HG02852 (cell line): ENCODE measurements at regions not wholly inside any gene's neighbourhood (a gene's known extent, or its start where the extent isn't known, plus 50 kb on each side); places are given as distances from the start of the nearest gene placed in this dataset.

Source experiments
- ATAC-seq: cut with Tn5 transposase; IDR thresholded peaks from one replicate; pipeline ENCODE4 v1.9.1; 2021; ENCODE audit warnings: mild to moderate bottlenecking, moderate library complexity; ENCODE audit not compliant: unreplicated experiment

DNA sequence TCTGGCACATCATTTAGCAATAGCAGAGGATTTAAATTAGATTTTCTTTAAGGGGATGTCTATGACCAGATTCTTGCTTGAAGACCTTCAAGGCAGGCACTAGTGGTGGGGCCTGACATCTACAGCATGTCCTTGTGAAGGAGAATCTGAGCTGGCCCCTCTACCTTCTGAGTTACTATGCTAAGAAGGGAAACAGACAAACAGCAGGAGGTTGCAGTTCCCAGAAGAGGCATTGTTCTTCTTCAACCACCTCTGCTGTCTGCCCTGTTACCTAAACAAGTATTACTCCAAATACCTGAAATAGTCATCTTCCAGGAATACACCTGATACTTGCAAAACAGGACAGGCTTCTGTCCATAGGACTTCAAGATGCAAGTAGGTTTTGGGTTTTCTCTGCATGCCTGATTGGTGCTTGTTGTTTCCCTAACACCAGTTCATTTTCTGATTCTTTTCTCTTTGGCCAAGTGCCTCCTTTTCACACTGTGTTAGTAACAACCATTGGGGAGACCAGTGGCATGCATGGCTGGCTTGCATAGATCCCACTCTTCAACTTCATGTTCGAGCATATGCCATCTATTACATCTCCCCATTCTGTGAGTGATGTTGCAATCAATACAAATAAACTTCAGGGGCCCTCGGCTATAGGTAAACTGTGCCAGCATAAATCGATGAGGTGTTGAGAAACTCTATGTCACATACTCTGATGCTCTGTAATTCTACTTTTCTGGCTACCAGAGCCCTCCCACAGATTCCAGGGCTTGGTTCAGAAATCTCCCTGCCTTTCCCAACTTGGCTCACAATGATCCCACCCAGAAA, 93.0 kb upstream of the DUSP10 start:
- no peak for ATAC-seq

DNA sequence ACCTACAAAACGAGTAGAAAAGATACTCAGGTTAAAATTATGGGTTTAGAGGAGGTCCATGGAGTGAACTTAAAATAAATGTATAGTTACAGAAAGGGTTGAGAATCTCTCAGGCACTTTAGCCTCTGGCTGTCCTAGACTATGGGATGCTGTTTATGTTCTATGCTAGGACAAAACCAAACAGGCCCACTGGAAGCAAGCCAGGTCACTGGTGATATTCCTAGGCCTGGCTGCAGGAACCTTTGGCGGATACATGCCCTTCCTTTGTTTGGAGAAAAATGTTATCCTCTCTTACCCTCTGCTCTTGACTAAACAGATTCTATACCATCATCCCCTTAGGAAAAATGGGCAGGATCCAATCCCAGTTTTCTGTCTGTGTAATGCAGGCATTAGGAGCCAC, 90.7 kb upstream of the DUSP10 start:
- no peak for ATAC-seq

DNA sequence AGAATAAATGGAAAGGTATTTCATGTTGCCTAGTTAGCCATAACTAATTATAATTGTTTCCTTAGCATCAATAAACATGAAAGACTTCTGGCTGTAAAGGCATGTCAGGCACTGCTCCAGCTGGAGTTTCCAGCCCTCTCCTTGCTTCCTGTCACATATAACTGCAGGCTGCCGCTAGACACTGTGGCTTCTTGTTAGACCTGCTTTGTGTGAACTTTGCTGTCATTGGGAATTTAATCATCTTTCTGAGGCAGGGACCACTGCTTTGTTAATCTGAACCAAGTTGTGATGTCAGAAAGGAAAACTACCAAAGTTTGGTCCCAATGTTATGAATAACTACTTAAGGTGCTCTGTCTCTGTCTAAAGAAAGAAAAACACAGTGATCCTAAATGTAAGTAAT, 90.3 kb upstream of the DUSP10 start:
- ATAC-seq = no peak

DNA sequence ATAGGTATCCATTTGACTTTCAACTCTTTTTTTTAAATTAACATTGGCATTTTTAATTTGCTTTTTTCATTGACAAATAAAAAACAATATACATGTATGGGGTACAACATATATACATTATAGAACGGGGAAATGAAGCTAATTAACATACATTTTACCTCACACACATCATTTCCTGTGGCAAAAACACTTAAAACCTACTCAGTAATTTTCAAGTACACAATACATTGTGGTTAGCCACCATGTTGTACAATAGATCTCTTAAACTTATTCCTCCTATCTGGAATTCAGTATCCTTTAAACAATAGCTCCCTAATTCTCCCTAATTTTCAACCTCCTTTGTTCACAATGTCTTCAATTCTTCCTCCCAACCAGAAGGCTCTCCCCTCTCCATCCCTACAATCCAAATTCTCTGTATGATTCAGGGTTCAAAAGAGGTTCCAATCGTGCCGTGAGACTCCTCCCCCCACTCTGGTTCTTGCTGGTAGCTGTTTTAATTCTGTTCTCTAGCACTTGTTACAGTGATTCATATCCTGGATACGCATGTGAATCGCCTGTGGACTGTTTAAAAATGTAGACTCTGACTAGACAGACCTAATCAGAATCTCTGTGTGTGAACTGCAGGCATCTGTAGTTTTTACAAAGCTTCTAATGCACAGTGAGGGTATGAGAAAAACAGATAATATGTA, 87.6 kb upstream of the DUSP10 start:
- no peak for ATAC-seq

DNA sequence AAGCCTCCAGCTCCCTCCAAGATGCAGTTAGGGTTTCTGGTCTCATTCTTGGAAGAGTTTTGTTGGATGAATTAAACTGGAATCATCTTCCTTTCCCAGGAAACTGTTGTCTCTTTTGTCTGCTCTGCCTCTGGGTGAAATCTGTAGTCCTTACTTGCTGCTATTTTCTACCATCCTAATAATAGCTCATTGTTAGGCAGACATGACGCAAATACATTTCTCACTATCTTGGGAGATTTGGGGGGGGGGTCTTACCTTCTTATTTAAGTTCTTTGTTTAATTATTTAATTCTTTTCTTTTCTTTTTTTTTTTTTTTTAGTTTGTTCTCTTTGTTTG, 85.4 kb upstream of the DUSP10 start:
- no peak for ATAC-seq

DNA sequence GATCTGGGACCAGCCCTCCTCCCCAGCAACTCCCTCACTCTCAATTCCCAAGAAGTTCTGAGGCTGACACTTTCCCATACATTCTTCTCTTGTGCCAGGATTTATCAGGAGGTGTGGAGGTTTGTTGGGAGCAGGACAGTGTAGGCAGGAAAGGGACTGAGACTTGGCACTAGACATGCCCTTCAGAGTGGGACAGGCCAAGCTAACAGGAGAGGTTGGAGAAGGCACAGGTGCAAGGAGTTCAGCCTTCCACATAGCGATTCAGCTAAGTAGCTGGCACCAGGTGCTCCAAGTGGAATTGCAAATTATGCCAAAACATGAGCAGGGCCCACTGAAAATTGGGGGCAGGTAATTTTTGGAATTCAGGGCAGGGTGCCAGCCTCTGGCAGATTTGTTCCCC, 83.0 kb upstream of the DUSP10 start:
- ATAC-seq = no peak

DNA sequence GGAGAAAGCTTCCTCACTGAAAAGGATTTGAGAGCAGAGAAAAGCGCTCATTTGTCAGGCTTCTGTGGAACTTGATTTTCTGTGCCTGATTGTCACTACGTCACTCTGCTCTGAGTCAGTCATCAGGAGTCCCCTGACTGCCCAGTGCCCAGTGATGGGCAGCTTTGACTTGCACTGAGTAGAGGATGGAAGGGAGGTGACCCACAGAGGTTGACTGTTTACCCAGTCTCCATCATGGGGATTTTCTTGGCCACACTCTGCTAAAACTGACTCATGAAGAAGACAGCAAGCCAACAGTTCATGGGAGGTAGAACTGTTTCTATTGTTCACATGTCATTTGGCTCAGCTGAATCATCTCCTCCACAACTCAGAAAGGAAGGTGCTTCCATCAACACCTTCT, 82.1 kb upstream of the DUSP10 start:
- no peak for ATAC-seq

DNA sequence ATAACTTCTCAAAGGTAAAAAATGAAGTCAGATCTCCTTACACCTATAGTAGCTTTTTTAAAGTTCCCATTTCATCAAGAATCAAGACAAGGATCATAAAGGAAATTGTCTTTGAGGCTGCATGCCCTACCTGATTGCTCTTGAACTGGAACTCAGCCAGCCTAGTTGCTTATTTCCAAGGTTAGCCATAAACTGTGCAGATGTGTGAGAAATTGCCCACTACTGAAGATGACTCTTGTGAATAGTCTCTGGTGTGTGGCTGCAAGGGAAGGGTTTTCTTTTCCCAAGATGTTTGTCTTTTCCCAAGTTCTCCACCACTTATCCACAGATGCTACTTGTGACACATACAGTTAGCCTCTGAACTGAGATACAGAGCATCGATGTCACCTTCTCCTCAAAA, 81.7 kb upstream of the DUSP10 start:
- ATAC-seq = no peak

DNA sequence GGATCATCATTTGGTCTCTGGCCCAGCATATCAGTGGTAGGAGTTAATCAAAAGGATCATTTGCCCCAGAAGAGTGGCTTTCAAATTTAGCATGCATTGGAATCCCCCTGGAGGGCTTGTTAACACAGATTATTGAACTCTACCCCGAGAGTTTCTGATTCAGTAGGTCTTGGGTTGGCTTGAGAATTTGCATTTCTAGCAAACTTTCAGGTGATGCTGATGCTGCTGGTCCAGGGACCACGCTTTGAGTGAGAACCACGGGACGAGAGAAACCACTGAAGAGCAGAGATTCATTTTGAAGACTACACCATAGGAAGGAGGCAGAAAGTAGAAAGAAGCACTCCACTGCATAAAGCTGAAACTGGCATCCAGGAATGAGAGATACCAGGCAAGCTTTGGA, 81.3 kb upstream of the DUSP10 start:
- ATAC-seq = peak; percentile 83

DNA sequence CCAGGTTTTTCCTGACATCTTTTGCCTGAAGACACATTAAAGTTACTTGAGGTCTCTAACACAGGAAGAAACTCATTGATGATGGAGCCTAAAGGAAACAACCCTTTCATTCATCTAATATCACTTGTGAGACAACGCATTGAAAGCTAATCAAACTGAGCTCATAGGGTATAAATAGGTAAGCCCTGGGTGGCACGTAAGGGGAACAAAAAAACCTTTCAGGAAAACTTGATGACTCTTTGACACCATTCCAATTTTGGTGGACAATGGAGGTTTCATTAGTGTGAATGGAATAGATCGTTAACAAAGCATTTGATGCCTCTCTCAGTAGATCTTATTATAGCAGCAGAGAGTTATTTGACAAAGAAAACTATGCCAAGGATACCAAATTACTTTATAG, 80.7 kb upstream of the DUSP10 start:
- ATAC-seq = no peak

DNA sequence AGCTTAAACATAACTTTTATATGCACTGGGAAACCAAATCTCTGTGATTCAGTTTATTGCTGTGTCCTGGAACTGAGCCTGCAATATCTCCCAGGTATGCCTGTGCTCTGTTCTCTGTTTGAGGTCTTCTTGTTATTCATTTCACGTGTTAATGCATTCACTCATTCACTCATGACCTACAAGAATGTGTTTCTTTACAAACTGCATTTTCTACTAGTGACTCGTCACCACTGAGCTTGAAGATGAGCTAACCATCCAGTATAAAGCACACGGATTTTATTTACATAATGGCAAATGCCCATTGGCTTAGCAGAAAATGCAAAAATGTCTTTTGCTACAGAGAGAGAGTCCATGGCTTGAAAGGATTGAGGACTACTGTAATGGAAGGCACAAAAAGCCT, 75.0 kb upstream of the DUSP10 start:
- ATAC-seq = no peak

DNA sequence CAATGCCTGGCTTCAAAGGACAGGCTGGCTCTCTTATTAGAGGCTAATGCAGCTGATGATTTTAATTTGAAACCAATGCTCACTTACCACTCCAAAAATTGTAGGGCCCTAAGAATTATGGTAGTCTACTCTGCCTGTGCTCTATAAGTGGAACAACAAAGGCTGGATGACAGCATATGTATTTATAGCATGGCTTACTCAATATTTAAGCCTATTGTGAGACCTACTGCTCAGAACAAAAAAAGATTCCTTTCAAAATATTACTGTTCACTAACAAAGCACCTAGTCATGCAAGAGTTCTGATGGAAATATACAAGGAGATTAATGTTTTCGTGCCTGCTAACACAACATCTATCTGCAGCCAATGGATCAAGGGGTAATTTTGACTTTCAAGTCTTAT, 73.8 kb upstream of the DUSP10 start:
- ATAC-seq = no peak

DNA sequence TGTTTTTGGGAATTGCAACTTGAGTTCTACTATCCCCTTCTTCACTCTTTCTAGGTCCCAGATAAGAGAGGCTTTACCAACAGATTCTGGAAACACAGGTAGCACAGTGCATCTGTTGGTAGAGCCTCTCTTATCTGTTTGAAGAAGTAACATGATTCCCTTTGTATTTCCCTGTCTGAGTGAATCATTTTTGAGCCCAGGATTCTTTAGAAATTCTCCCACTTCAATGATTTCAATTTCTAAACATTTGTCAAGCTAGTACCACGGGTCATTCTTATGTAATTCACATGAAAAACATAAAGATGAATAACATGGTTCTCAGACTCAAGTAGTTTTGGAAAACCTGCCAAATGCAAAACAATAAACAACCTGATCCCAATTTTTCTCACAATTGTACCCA, 72.0 kb upstream of the DUSP10 start:
- no peak for ATAC-seq

DNA sequence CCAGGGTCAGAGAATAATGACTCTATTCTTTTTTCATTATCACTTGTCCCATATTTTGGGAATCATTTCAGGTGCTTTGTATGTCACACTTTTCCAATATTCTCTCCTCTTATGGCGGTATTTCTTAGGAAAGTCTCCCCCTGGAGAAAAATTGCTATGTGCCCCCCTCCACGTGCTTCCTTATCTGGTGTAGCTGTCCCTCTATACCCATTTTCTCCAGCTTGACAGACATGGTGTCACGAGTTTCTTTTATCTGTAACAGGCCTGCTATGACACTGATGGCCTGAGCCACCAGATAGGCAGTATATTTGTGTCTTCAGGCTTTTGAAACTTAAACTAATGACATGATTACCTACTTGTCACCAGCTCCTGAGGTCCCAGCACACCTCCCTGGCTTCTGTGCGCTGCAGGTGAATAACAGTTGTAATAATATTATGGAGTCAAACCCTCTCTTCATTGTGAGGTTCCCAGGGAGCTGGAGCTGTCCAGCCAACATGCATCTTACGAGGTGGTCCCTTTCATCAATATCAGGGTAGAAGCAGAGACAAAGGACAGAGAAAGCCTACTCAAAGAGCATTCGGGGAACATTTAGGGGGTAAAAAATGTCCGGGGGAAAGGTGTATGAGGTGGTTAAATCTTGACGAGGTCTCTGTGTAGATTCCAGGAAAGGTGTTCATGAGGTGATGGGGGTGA, 71.2 kb upstream of the DUSP10 start:
- ATAC-seq = no peak

DNA sequence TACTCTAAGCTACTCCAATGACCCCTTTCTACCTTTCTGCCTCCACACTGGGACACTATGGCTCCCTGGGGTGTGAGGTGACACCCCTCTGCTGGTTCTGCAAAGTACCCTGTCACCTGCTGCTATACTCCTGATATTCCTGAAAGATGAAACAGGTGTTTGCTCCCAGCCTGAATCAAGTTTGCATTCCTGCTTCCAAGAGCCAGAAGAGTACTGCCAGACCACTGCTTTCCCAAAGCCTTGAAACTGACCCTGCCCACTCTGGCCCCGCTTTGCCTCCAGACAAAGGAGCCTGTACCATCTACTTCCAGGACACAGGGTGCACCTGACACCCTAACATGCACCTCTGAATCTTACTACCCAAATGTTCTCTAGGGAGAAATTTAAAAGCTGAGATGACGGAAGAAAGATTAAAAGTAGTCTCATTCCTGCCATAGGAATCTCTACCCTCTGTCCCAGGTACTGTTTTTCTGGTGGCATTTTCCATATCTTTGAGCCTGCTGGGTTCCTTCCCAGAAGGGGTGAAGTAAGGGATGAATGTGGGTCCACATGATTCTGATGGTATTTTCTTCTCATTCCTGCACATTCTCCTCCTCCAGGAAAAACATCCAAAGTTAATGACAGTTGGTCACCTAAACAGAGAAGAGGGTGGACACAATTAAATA, 70.3 kb upstream of the DUSP10 start:
- no peak for ATAC-seq

DNA sequence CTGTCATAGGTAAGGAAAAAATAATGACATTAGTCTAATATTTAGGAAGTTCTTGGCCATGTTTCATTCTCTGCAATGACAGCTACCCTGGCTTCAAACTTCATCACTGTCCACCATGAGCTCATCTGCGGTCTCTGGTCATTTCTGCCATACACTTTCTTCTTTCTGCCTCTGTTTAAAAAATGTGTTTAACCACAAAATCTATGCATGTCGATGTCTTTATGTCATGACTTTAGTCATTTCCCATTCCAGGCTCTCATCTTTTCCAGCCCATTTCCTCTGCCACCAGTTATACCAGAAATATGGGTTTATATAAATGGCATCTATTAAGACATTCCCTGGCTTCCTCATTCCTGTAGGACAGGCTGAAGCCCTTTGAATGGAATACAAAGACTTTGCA, 68.5 kb upstream of the DUSP10 start:
- no peak for ATAC-seq

DNA sequence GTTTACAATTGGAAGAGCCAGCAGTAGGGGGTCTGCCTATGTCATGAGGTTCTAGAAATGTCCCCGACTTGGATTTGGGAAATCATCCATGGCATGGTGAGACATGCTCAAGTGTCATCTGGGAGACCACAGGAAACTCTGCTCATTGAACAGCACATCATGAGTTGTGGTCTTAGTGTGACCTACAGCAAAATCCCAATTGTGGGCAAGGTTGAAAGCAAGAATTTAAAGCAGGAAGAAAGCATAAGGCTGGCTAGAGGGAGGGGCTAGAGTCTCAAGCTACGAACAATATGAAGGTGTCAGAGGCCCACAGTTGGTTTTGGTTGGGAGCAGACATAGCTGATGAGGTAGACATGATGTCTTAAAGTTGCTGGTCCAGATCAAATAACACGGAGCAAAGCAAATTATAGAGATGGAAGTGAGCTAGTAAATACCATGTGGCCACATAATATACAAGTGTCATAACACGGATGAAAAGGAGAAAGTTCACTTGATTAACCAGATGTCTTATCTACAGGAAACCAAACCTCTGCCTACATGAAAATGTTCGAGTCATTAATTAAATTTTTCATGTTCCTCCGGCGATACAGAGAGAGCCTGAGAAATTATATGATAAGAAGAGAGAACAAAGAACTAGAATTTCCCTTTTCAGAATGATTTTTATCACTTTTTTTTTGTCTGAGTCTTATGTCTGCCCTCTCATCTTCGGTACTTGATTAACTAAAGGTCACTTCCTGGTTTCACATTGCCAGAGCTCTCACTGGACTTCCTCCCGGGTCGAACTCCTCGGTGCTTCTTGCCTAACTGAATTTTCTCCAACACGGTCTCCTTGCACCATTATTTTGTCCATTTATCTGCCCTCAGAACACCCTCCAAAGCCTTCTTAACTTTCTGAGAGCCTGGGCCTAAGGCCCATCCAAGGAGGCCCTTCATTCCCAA, 67.5 kb upstream of the DUSP10 start:
- ATAC-seq = peak; percentile 48

DNA sequence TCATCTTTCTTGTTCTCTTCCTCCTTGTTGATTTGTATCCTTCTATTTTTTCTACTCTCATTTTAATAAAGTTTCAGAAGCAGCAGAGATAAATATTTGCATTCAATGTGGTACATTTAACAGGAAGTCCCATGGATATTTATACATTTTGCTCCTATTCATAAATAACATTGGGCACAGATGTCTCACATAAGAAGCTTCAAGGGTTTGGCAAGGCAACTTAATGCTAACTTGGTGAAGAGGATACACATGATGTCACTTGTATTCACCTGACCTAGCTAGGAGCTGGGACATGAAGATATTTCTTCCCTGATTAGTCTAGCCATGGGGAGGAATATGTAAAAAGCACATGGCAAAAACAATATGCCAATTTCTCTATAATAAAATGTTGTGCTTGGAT, 65.1 kb upstream of the DUSP10 start:
- ATAC-seq = no peak

DNA sequence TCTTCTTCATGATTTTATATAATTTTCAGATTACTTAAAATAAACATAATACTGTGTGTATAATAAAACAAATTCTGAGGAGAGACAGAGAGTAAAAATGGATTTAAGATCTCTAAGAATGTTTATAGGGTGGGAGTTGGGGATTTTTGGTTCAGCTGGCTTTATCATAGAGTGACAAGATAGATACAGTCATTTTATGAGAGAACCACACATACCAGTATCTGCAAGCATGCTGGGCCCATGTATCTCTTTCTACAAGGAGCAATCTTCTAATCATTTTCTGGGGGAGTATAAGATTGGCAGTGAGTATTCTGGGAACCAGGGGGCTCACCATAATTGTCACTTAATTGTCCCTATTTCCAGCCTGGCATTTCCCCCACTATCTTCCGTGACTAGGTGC, 64.3 kb upstream of the DUSP10 start:
- no peak for ATAC-seq

DNA sequence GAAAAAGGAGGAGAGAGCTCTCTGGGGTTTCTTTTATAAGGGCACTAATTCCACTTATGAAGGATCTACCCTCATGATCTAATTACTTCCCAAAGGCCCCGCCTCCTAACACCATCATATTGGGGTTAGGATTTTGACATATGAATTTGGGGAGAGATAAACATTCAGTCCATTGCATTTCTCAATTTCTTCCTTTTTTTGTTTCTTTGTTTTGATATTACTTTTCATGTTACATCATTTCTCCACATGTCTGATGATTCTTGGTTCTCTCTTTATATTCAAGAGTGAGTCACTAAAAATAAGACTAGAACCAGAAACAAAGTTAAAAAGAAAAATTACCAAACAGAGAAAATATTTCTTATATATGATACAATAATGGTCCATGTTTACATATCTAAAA, 63.2 kb upstream of the DUSP10 start:
- ATAC-seq = no peak

DNA sequence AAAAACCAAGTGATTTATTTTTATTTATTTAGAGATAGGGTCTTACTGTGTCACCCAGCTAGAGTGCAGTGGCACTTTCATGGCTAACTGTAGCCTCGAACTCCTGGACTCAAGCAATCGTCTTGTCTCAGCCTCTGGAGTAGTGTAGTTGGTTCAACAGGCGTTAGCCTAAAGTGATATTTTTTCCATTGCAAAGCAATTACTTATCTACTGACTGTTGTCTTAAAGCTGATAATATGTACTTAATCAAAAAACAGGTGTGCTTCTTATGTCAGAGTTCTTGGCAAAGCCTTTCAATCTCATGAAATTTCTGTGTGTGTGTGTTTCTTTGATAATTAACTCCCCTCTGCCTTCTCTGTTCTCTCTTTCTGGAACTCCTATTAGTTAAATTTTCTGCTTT, 62.4 kb upstream of the DUSP10 start:
- ATAC-seq = no peak
